ENCODE measurements at regions not wholly inside any gene's neighbourhood (a gene's known extent, or its start where the extent isn't known, plus 50 kb on each side); places are given as distances from the start of the nearest gene placed in this dataset.

- 8% methylated on average over 1 of the region's 1 CpG for WGBS (ENCODE audit: insufficient coverage, low coverage, missing lambda C conversion rate)
- no peak overlapping the region for H3K27ac ChIP-seq (ENCODE audit: extremely low read depth, low read depth, low read length)
These were observed 93.1 kb downstream of the RPL27A start for GRCh38 chr11:8775734-8776133.

GRCh38 chr11:8776209-8776608 is 93.6 kb downstream of the RPL27A start:
- WGBS (ENCODE audit: insufficient coverage, low coverage, missing lambda C conversion rate) = 0% methylated on average over 3 of the region's 3 CpGs
- CTCF ChIA-PET (ENCODE audit: low intra/inter-chr PET ratio) = no interaction called here
- in situ Hi-C loops (cut with MboI) = no loop called here

More at GRCh38 chr11:8775734-8776133, 93.1 kb downstream of the RPL27A start:
- FAIRE-seq = no peak
- in situ Hi-C loops (cut with MboI) (no loop called here), intact Hi-C loops (cut with micrococcal nuclease) (no loop called here)
- no peak for TF ChIP-seq ZEB2 (IDR thresholded peaks at IDR 0.05)
- Histone ChIP-seq H3K27me3 (ENCODE audit: control insufficient read depth in 2 of 2, insufficient read depth in 2 of 2, low read length in 2 of 2) (peaks cover 7 to 53% of the 10 kb centered on the region in 2 experiments; a peak in 3 of 5 replicates), H3K79me2 (ENCODE audit: control insufficient read depth, insufficient read depth, low read length) (no peaks in the 10 kb centered on the region), H3K9ac (ENCODE audit: insufficient read depth in 1 of 2, low read depth in 2 of 2, low read length in 2 of 2) (no peak overlapping the region), H4K20me1 (replicated peaks; ENCODE audit: control insufficient read depth, insufficient read depth, low read length) (no peaks in the 10 kb centered on the region), H3K4me1 (replicated peaks in 1 of 2; ENCODE audit: control insufficient read depth in 2 of 2, insufficient read depth in 2 of 2, low read length in 2 of 2) (no peaks in the 10 kb centered on the region), H3K4me3 (no peak overlapping the region), H3K4me2 (ENCODE audit: insufficient read depth, low read length) (no peak overlapping the region), H3K9me3 (replicated peaks; ENCODE audit: control insufficient read depth, insufficient read depth, low read depth, low read length) (no peaks in the 10 kb centered on the region), H3K36me3 (ENCODE audit: control insufficient read depth, insufficient read depth, low read length) (no peaks in the 10 kb centered on the region), H3K9me1 (ENCODE audit: control insufficient read depth, insufficient read depth, low read length) (no peaks in the 10 kb centered on the region), H2AFZ (ENCODE audit: low read depth, low read length) (no peak overlapping the region)
- POLR2A ChIA-PET = no interaction called here
- CTCF ChIA-PET (ENCODE audit: low intra/inter-chr PET ratio) = no interaction called here
- DNase-seq (ENCODE audit: extremely low read depth in 1 of 4, low spot score in 3 of 4) = no peak
- ATAC-seq = no peak
- BruUV-seq (replicated peaks) = no TSS peak

More at GRCh38 chr11:8776209-8776608, 93.6 kb downstream of the RPL27A start:
- H2AFZ ChIP-seq (ENCODE audit: low read depth, low read length) = no peak overlapping the region
- POLR2A ChIA-PET = no interaction called here
- no peak overlapping the region for H3K4me2 ChIP-seq (ENCODE audit: insufficient read depth, low read length)
- no peaks in the 10 kb centered on the region for H3K36me3 ChIP-seq (ENCODE audit: control insufficient read depth, insufficient read depth, low read length)
- no peak for ATAC-seq
- no peak overlapping the region for H3K4me3 ChIP-seq
- no TSS peak for BruUV-seq (replicated peaks)
- intact Hi-C loops (cut with micrococcal nuclease) = no loop called here
- FAIRE-seq = no peak
- DNase-seq (ENCODE audit: extremely low read depth in 1 of 4, low spot score in 3 of 4) = no peak
- H4K20me1 ChIP-seq (replicated peaks; ENCODE audit: control insufficient read depth, insufficient read depth, low read length) = no peaks in the 10 kb centered on the region
- H3K79me2 ChIP-seq (ENCODE audit: control insufficient read depth, insufficient read depth, low read length) = no peaks in the 10 kb centered on the region
- H3K9me3 ChIP-seq (replicated peaks; ENCODE audit: control insufficient read depth, insufficient read depth, low read depth, low read length) = no peaks in the 10 kb centered on the region
- no peaks in the 10 kb centered on the region for H3K4me1 ChIP-seq (replicated peaks in 1 of 2; ENCODE audit: control insufficient read depth in 2 of 2, insufficient read depth in 2 of 2, low read length in 2 of 2)
- no peak overlapping the region for H3K27ac ChIP-seq (ENCODE audit: extremely low read depth, low read depth, low read length)
- TF ChIP-seq HDAC8 (tag; IDR thresholded peaks at IDR 0.05) = no peak
- TF ChIP-seq HMG20B (CRISPR knock-in tag; IDR thresholded peaks at IDR 0.05) = no peak
- TF ChIP-seq HNRNPH1 (optimal IDR thresholded peaks at IDR 0.05; ENCODE audit: low read depth, low read length) = no peak
- no peak for TF ChIP-seq CGGBP1 (CRISPR knock-in tag; IDR thresholded peaks at IDR 0.05)
- no peak for TF ChIP-seq MCM2 (IDR thresholded peaks at IDR 0.05; ENCODE audit: low read depth)
- no peak for TF ChIP-seq ATF7 (IDR thresholded peaks at IDR 0.05)
- no peak for TF ChIP-seq RBM22 (IDR thresholded peaks at IDR 0.05; ENCODE audit: low read depth, low read length, poor library complexity, severe bottlenecking)
- no peak for TF ChIP-seq RBM25 (IDR thresholded peaks at IDR 0.05; ENCODE audit: low read depth, low read length, severe bottlenecking)
- no peak for TF ChIP-seq ARID1B (IDR thresholded peaks at IDR 0.05)
- TF ChIP-seq MECOM (CRISPR knock-in tag; IDR thresholded peaks at IDR 0.05) = no peak
- TF ChIP-seq NR4A1 (CRISPR knock-in tag; IDR thresholded peaks at IDR 0.05) = no peak
- no peak for TF ChIP-seq NR4A1 (tag; IDR thresholded peaks at IDR 0.05)
- no peak for TF ChIP-seq ELF2 (CRISPR knock-in tag; IDR thresholded peaks at IDR 0.05)
- H3K9me1 ChIP-seq (ENCODE audit: control insufficient read depth, insufficient read depth, low read length) = no peaks in the 10 kb centered on the region
- H3K9ac ChIP-seq (ENCODE audit: insufficient read depth in 1 of 2, low read depth in 2 of 2, low read length in 2 of 2) = no peak overlapping the region
- peaks cover 7 to 55% of the 10 kb centered on the region in 2 experiments; a peak in 3 of 5 replicates for H3K27me3 ChIP-seq (ENCODE audit: control insufficient read depth in 2 of 2, insufficient read depth in 2 of 2, low read length in 2 of 2)

All from K562 (cell line).